AG09309 (cell line): ENCODE measurements at regions not wholly inside any gene's neighbourhood (a gene's known extent, or its start where the extent isn't known, plus 50 kb on each side); places are given as distances from the start of the nearest gene placed in this dataset.
"Not testable (repeated sequence)": the region's sequence is repeated elsewhere in the genome, so short reads cannot be mapped to it uniquely, and the experiment has no call there.

Source experiments
- DNase-seq: peaks from one replicate; pipeline ENCODE4 v3.0.0-alpha.2; 2010; ENCODE audit warnings: low read depth
- H3K4me3 ChIP-seq: 2 replicates; pipeline ENCODE4 v1.5.1; 2011; ENCODE audit warnings: mild to moderate bottlenecking, low read depth, low read length, moderate library complexity; ENCODE audit not compliant: control insufficient read depth
- CTCF ChIP-seq: IDR thresholded peaks from 2 replicates; pipeline ENCODE4 v1.5.1; 2011; ENCODE audit warnings: mild to moderate bottlenecking, low read depth, low read length, inconsistent platforms; ENCODE audit not compliant: insufficient read depth, control insufficient read depth; ENCODE audit errors: missing control alignments

GRCh38 chr16:29320274-29320999, 86.1 kb downstream of the NPIPB11 start:
- no peak overlapping the region for H3K4me3 ChIP-seq
- TF ChIP-seq CTCF = no peak
- no peak for DNase-seq

- TF ChIP-seq CTCF = no peak
- no peak for DNase-seq
- no peak overlapping the region for H3K4me3 ChIP-seq
These were observed 86.8 kb downstream of the NPIPB11 start for GRCh38 chr16:29319726-29320125.

- DNase-seq = peak; percentile 41
- not testable (repeated sequence) for H3K4me3 ChIP-seq
- TF ChIP-seq CTCF = peak; percentile 20
These were observed 87.9 kb downstream of the NPIPB11 start for GRCh38 chr16:29318561-29318968.

GRCh38 chr16:29318037-29318436, 88.5 kb downstream of the NPIPB11 start:
- DNase-seq = no peak
- no peak for TF ChIP-seq CTCF
- no peak overlapping the region for H3K4me3 ChIP-seq

- no peak for TF ChIP-seq CTCF
- no peak for DNase-seq
- H3K4me3 ChIP-seq = no peak overlapping the region
These were observed 89.2 kb downstream of the NPIPB11 start for GRCh38 chr16:29317269-29317668.

GRCh38 chr16:29316761-29317183, 89.7 kb downstream of the NPIPB11 start:
- TF ChIP-seq CTCF = no peak
- H3K4me3 ChIP-seq = no peak overlapping the region
- no peak for DNase-seq
